ENCODE measurements at regions not wholly inside any gene's neighbourhood (a gene's known extent, or its start where the extent isn't known, plus 50 kb on each side); places are given as distances from the start of the nearest gene placed in this dataset.

DNA sequence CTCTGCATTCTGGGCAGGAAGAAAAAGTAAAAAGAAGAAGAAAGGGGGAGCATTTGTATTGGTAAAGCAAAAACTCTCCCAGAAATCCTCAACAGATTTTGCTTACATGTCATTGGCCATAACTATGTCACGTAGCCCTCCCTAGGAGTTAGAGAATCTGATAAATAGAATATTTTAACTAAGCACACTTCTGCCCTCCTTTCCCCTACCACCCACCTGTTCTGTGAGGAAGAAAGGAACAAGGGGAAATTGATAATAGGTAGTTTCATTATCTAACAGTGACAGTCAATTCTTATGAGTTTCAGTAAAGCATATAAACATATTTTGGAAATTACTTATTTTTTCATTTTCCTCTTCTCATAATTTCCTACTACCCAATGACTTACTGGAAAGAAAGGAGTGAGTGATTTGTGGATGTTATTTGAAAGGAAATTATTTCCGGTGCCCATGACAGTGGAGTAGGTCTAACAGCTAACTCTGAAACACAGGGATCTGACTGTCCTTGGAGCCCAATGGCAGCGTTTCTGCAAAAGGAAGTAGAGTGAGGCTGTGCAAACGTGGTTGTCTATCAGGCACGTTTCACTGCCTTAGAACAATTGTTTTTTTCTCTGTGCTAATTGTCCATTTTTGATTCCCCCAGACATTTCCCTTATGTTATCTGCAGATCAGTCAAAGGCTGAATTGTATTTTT lies 128.6 kb upstream of the MDFIC start:
- no peak for DNase-seq (ENCODE audit: low spot score)
- TF ChIP-seq, protein P1, sequence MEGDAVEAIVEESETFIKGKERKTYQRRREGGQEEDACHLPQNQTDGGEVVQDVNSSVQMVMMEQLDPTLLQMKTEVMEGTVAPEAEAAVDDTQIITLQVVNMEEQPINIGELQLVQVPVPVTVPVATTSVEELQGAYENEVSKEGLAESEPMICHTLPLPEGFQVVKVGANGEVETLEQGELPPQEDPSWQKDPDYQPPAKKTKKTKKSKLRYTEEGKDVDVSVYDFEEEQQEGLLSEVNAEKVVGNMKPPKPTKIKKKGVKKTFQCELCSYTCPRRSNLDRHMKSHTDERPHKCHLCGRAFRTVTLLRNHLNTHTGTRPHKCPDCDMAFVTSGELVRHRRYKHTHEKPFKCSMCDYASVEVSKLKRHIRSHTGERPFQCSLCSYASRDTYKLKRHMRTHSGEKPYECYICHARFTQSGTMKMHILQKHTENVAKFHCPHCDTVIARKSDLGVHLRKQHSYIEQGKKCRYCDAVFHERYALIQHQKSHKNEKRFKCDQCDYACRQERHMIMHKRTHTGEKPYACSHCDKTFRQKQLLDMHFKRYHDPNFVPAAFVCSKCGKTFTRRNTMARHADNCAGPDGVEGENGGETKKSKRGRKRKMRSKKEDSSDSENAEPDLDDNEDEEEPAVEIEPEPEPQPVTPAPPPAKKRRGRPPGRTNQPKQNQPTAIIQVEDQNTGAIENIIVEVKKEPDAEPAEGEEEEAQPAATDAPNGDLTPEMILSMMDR (IDR thresholded peaks at IDR 0.05; ENCODE audit: borderline replicate concordance, control extremely low read depth, extremely low read depth, insufficient read depth, missing control alignments) = no peak
- in situ Hi-C loops (cut with MboI; ENCODE audit: low sequenced_read_pairs, unreplicated experiment) = no loop called here

DNA sequence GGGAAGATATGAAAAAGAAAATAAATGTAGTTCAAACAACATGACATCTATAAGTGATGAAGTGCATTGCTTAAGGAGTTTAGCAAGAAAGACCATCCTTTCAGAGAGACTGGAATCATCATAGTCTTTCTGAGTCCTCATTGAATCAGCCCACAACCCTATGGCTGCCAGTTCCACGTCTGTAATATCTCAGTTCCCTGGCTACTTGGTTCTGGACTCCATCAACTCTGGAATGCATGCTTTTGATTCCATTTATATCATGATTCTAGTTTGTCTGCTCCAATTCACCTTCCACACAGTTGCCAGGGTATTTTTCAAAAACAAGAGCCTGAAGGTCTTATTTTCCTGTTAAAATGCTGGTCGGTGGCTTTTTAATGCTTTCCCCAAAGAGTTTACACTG lies 126.4 kb upstream of the MDFIC start:
- in situ Hi-C loops (cut with MboI; ENCODE audit: low sequenced_read_pairs, unreplicated experiment) = no loop called here
- DNase-seq (ENCODE audit: low spot score) = no peak
- TF ChIP-seq, protein P1 (IDR thresholded peaks at IDR 0.05; ENCODE audit: borderline replicate concordance, control extremely low read depth, extremely low read depth, insufficient read depth, missing control alignments) = no peak

DNA sequence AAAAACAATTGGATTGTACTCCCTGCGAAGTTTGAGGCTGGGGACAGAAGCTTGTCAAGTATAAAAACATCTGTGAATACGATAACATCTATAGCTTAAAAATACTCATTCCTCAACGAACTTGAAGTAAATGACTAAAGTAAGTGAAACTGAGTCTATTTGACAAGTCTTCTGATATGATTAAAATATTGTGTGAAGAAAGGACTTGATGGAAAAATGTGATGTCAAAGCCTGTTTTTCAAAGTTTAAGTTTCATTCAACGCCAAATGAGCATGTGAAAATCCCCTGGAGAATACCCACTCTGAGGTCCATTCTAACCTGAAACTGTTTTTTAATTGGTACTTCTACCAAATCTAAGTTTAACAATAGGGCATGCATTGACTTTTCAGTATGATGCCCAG lies 122.3 kb upstream of the MDFIC start:
- in situ Hi-C loops (cut with MboI; ENCODE audit: low sequenced_read_pairs, unreplicated experiment) = no loop called here
- no peak for DNase-seq (ENCODE audit: low spot score)
- TF ChIP-seq, protein P1 (IDR thresholded peaks at IDR 0.05; ENCODE audit: borderline replicate concordance, control extremely low read depth, extremely low read depth, insufficient read depth, missing control alignments) = no peak

DNA sequence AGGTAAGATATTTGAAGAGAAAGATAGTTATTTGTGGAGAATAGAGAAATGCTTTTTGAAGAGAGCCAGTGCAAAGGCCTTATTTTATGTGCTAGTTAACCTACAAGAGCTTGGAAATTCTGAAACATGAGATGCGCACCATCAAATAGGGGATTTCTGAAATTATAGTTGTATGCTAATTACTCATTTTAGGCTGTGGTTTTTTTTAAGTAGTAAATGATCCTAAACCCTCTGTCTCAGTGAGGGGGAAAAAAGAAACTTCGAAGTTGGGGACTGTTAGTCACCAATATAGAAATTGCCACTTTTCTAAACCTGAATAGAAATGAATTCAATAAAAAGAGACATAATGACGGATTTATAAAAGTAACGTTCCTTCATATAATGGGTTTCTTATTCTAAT lies 119.3 kb upstream of the MDFIC start:
- TF ChIP-seq, protein P1 (IDR thresholded peaks at IDR 0.05; ENCODE audit: borderline replicate concordance, control extremely low read depth, extremely low read depth, insufficient read depth, missing control alignments) = no peak
- in situ Hi-C loops (cut with MboI; ENCODE audit: low sequenced_read_pairs, unreplicated experiment) = no loop called here
- DNase-seq (ENCODE audit: low spot score) = no peak

DNA sequence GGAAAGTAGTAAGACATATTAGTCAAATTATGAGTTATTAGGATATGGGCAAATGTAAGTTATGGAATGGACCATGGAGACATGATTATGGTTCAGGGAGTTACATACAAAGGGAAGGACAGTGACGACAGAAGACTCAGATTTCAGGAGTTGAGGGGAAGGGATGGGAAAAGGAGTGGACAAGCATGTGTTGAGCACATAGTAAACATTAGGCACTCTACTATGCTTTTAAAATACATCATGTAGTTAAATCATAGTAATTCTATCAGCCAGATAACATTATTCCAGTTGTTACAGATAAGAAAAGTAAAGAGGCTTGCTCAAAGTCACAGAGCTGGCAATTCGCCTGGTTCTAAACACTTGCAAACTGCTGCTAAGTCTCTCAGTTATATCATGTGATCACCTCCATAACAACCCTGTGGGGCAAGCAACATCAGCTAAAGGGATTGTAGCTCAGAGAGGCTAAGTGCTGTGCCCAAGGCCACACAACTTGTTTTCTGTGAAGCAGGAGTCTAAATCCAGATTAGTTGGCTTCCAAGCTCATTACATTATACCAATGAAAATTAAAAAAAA lies 115.2 kb upstream of the MDFIC start:
- no peak for DNase-seq (ENCODE audit: low spot score)
- in situ Hi-C loops (cut with MboI; ENCODE audit: low sequenced_read_pairs, unreplicated experiment) = no loop called here
- TF ChIP-seq, protein P1 (IDR thresholded peaks at IDR 0.05; ENCODE audit: borderline replicate concordance, control extremely low read depth, extremely low read depth, insufficient read depth, missing control alignments) = no peak

DNA sequence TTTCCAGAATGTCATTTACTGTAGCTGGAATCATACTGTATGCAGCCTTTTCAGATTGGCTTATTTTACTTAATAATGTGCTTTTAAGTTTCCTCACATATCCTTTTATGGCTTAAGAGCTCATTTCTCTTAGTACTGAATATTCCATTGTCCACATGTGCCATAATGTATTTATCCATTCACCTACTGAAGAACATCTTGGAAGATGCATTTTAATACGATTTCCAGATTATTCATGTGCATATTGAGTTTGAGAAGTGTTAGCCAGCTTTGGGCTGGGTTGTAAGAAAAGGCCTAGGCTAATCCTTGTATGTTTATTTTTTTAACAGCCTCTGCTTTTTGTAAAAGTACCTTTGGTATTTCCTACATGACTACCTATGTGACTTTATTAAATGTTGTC lies 109.3 kb upstream of the MDFIC start:
- TF ChIP-seq, protein P1 (IDR thresholded peaks at IDR 0.05; ENCODE audit: borderline replicate concordance, control extremely low read depth, extremely low read depth, insufficient read depth, missing control alignments) = no peak

More for the DNA sequence above, 109.3 kb upstream of the MDFIC start:
- DNase-seq (ENCODE audit: low spot score) = no peak
- in situ Hi-C loops (cut with MboI; ENCODE audit: low sequenced_read_pairs, unreplicated experiment) = no loop called here
